ENCODE measurements at regions not wholly inside any gene's neighbourhood (a gene's known extent, or its start where the extent isn't known, plus 50 kb on each side); places are given as distances from the start of the nearest gene placed in this dataset.

DNA sequence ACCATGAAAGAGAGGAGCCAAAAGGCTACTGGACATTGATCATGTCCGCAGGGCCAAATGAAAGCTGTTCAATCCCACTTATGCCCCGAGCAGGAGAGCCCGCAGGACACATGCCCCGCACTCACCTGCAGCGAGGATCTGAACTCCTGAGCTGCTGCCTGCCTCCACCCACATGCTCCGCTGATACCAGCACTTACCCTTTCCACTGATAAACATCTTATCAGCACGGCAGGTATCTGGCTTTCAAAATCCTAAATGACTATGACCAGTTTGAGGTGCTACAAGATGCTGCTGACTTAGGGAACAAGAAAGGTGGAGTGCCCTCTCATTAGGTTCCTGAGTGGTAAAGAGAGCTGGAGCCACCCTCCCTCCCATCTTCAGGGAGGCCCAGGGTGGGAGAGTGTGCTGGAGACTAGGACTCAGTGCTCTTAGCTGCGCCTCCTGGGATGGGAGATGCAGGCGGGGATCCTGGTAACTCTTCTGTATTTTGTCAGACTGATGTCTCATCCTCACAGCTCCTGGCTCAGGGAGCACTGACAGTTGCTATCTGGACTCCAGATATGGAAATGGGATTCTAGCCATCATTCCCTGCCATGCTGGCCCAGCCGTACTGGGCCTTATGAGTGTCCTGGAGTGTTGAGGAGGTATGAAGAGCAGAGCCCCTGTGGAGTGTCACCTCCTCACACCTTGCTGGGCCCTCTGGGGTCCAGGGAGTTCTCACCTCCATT is 86.4 kb upstream of the F3 start:
- no peak for DNase-seq
- H2AFZ ChIP-seq (replicated peaks; ENCODE audit: low read length, poor library complexity): peak overlapping the region; percentile 18
- H3K9me1 ChIP-seq (ENCODE audit: insufficient read depth, low read length): peaks cover 9% of the 10 kb centered on the region
- in situ Hi-C loops (cut with MboI; ENCODE audit: low sequenced_read_pairs) (no loop called here), dilution Hi-C loops (cut with HindIII; ENCODE audit: low sequenced_read_pairs, unreplicated experiment) (no loop called here), intact Hi-C loops (cut with micrococcal nuclease) (no loop called here)
- H3K4me1 ChIP-seq (ENCODE audit: control insufficient read depth, insufficient read depth, low read length): peaks cover 17% of the 10 kb centered on the region
- peak overlapping the region in 1 of 2 experiments; percentile 44; a peak in 1 of 4 replicates for H4K8ac ChIP-seq (ENCODE audit: low read depth in 2 of 2, low read length in 2 of 2)
- H2BK120ac ChIP-seq (ENCODE audit: low read depth, low read length): peak overlapping the region; percentile 95
- peak overlapping the region; percentile 52; the same call in 1 of the 2 replicates for H4K91ac ChIP-seq (ENCODE audit: insufficient read depth, low read depth, low read length)
- no peaks in the 10 kb centered on the region for H3K79me1 ChIP-seq (ENCODE audit: low read depth in 1 of 2, low read length in 2 of 2)
- no peak for ATAC-seq (ENCODE audit: low read depth)
- H3K9ac ChIP-seq (ENCODE audit: low read depth, low read length): no peak overlapping the region
- BruUV-seq (replicated peaks): no TSS peak
- H3K9me3 ChIP-seq (ENCODE audit: control insufficient read depth, insufficient read depth, low read length): no peaks in the 10 kb centered on the region
- peak overlapping the region; percentile 96 for H2BK20ac ChIP-seq (ENCODE audit: low read depth, low read length)
- no peak overlapping the region for H3K4me2 ChIP-seq (ENCODE audit: low read depth, low read length)
- peak overlapping the region; percentile 80 for H2BK15ac ChIP-seq (ENCODE audit: low read depth, low read length)
- H3K4ac ChIP-seq (ENCODE audit: low read depth, low read length): peak overlapping the region; percentile 89
- H3K14ac ChIP-seq (replicated peaks; ENCODE audit: low read depth, low read length): 0 out of 2 replicates have a peak overlapping the region, but pooled peaks have one; percentile 14
- no peak overlapping the region for H3K27ac ChIP-seq (ENCODE audit: insufficient read depth, low read length)
- H2BK5ac ChIP-seq (ENCODE audit: low read depth, low read length, poor library complexity, severe bottlenecking): no peak overlapping the region
- H3K56ac ChIP-seq (ENCODE audit: extremely low read depth, insufficient read depth, low read length): no peak overlapping the region
- ChIA-PET CTCF (no interaction called here), POLR2A (ENCODE audit: unreplicated experiment) (interaction anchor here (1.1 kb wide), 1 partner anchor 86 kb away, joined by 7 read pairs; the partner anchor contains the start of gene F3)
- H2AK9ac ChIP-seq (replicated peaks; ENCODE audit: low read depth, low read length, poor library complexity): no peak overlapping the region
- H3K36me3 ChIP-seq (ENCODE audit: control insufficient read depth, insufficient read depth, low read length): no peaks in the 10 kb centered on the region
- no peak overlapping the region for H3K4me3 ChIP-seq (ENCODE audit: insufficient read depth, low read depth, low read length)
- no peaks in the 10 kb centered on the region for H3K27me3 ChIP-seq (ENCODE audit: control insufficient read depth, insufficient read depth, low read length)
- peak overlapping the region; percentile 20; the same call in 1 of the 2 replicates for H3K18ac ChIP-seq (ENCODE audit: low read depth, low read length)
- H3K23ac ChIP-seq (ENCODE audit: low read depth, low read length): no peak overlapping the region
- WGBS, 2 experiments (ENCODE audit: extremely low coverage in 2 of 2, insufficient read length in 1 of 2): 96% methylated on average over 3 of the region's 10 CpGs; no CpG with 5 or more reads in 1 of the 2 experiments
- no peaks in the 10 kb centered on the region for H4K20me1 ChIP-seq (ENCODE audit: insufficient read depth, low read length)
- peak overlapping the region; percentile 70 for H2AK5ac ChIP-seq (ENCODE audit: low read depth, low read length)
- TF ChIP-seq RCOR1 (IDR thresholded peaks at IDR 0.05; ENCODE audit: insufficient replicate concordance, low read length): no peak
- no peak for TF ChIP-seq CHD1 (IDR thresholded peaks at IDR 0.05; ENCODE audit: low read depth, low read length)
- TF ChIP-seq, protein P1, sequence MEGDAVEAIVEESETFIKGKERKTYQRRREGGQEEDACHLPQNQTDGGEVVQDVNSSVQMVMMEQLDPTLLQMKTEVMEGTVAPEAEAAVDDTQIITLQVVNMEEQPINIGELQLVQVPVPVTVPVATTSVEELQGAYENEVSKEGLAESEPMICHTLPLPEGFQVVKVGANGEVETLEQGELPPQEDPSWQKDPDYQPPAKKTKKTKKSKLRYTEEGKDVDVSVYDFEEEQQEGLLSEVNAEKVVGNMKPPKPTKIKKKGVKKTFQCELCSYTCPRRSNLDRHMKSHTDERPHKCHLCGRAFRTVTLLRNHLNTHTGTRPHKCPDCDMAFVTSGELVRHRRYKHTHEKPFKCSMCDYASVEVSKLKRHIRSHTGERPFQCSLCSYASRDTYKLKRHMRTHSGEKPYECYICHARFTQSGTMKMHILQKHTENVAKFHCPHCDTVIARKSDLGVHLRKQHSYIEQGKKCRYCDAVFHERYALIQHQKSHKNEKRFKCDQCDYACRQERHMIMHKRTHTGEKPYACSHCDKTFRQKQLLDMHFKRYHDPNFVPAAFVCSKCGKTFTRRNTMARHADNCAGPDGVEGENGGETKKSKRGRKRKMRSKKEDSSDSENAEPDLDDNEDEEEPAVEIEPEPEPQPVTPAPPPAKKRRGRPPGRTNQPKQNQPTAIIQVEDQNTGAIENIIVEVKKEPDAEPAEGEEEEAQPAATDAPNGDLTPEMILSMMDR (conservative IDR thresholded peaks at IDR 0.05; ENCODE audit: low read depth, low read length): no peak
- no peak for TF ChIP-seq MAZ (IDR thresholded peaks at IDR 0.05; ENCODE audit: borderline replicate concordance, low read depth, low read length)
- H4K5ac ChIP-seq (ENCODE audit: low read depth, low read length): 0 out of 2 replicates have a peak overlapping the region, but pooled peaks have one; percentile 10
